ENCODE measurements at regions not wholly inside any gene's neighbourhood (a gene's known extent, or its start where the extent isn't known, plus 50 kb on each side); places are given as distances from the start of the nearest gene placed in this dataset.

DNA sequence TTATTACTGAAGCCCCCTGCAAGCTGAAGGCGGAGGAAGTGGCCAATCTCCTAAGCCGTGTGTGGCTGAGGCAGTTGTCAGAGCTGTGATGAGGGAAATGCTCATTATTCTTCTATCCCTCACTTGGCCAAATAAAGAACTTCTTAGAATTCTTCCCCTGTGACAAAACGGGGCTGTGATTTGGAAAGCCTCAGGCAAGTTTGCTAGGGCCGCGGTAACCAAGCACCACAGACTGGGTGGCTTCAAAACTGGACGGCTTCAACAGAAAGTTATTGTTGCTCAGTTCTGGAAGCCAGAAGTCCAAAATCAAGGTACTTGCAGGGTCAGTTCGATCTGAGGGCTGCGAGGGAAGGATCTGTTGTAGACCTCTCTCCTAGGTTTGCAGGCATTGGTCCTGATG, 72.3 kb upstream of the STEAP1B start:
- peak; percentile 83 for DNase-seq
- Mint-ChIP-seq H3K36me3 (ENCODE audit: low read depth) (peaks cover 18% of the 10 kb centered on the region; the same call in 1 of the 2 replicates), H3K27me3 (ENCODE audit: insufficient read depth) (no peaks in the 10 kb centered on the region; the same call in 1 of the 2 replicates), H3K9me3 (no peaks in the 10 kb centered on the region), H3K27ac (peak overlapping the region; percentile 99), H3K4me3 (peak overlapping the region; percentile 41), H3K4me1 (ENCODE audit: low read depth) (peaks cover 88% of the 10 kb centered on the region)
- TF ChIP-seq, protein P1, sequence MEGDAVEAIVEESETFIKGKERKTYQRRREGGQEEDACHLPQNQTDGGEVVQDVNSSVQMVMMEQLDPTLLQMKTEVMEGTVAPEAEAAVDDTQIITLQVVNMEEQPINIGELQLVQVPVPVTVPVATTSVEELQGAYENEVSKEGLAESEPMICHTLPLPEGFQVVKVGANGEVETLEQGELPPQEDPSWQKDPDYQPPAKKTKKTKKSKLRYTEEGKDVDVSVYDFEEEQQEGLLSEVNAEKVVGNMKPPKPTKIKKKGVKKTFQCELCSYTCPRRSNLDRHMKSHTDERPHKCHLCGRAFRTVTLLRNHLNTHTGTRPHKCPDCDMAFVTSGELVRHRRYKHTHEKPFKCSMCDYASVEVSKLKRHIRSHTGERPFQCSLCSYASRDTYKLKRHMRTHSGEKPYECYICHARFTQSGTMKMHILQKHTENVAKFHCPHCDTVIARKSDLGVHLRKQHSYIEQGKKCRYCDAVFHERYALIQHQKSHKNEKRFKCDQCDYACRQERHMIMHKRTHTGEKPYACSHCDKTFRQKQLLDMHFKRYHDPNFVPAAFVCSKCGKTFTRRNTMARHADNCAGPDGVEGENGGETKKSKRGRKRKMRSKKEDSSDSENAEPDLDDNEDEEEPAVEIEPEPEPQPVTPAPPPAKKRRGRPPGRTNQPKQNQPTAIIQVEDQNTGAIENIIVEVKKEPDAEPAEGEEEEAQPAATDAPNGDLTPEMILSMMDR (IDR thresholded peaks at IDR 0.05) = peak; percentile 4; the same call in 1 of the 2 replicates

- peaks cover 88% of the 10 kb centered on the region for H3K4me1 Mint-ChIP-seq (ENCODE audit: low read depth)
- DNase-seq = no peak
- H3K36me3 Mint-ChIP-seq (ENCODE audit: low read depth) = peaks cover 18% of the 10 kb centered on the region; the same call in 1 of the 2 replicates
- peak overlapping the region; percentile 41 for H3K4me3 Mint-ChIP-seq
- no peaks in the 10 kb centered on the region for H3K9me3 Mint-ChIP-seq
- H3K27me3 Mint-ChIP-seq (ENCODE audit: insufficient read depth) = no peaks in the 10 kb centered on the region; the same call in 1 of the 2 replicates
- TF ChIP-seq, protein P1 (IDR thresholded peaks at IDR 0.05) = no peak
- peak overlapping the region; percentile 99 for H3K27ac Mint-ChIP-seq
Measured at GRCh38 chr7:22571766-22572165, 71.8 kb upstream of the STEAP1B start.

DNA sequence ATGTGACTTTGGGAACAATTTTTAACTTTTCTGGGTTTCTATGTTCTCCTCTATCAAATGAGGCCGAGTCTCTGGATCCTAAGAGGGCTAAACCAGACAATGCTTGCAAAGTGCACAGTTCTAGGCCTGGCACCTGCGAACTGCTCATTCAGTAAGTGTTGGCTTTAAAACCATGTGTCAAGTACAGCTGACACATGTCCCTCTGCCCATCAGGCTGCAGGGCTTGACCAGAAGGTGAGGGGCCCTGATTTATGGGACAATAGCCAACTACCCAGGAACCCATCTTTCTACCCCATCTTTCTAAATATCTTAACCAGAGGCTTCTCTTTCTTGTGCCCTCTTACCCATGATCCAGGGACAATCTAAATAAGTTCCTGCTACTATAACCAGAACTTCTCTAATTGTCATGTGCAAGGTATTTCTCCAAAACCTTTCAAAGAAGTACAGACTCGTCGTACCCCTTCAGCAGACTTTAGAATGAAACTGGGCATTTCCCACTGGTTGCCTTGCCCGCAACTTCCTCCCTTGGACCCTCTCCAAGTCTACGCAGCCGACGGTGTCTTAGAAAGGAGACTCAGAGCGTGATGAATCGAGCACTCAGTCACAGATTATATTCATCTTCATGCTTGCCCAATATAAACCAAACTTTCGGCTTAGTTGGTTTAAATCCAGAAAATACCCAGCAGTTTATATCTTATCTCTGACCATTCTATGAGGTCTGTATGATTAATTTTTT, 69.8 kb upstream of the STEAP1B start:
- TF ChIP-seq, protein P1 (IDR thresholded peaks at IDR 0.05) = no peak
- DNase-seq = peak; percentile 29

GRCh38 chr7:22566592-22566991, 66.6 kb upstream of the STEAP1B start:
- peaks cover 100% of the 10 kb centered on the region for H3K4me1 Mint-ChIP-seq (ENCODE audit: low read depth)
- peak overlapping the region; percentile 15; the same call in 1 of the 2 replicates for H3K4me3 Mint-ChIP-seq
- no peak for DNase-seq
- peaks cover under 1% of the 10 kb centered on the region for H3K27me3 Mint-ChIP-seq (ENCODE audit: insufficient read depth)
- TF ChIP-seq, protein P1 (IDR thresholded peaks at IDR 0.05) = no peak
- peak overlapping the region; percentile 95 for H3K27ac Mint-ChIP-seq
- H3K36me3 Mint-ChIP-seq (ENCODE audit: low read depth) = peaks cover 18% of the 10 kb centered on the region; the same call in 1 of the 2 replicates
- H3K9me3 Mint-ChIP-seq = no peaks in the 10 kb centered on the region

More for the DNA sequence above, 69.8 kb upstream of the STEAP1B start:
- no peaks in the 10 kb centered on the region for H3K9me3 Mint-ChIP-seq
- H3K4me1 Mint-ChIP-seq (ENCODE audit: low read depth) = peaks cover 90% of the 10 kb centered on the region
- no peak overlapping the region for H3K4me3 Mint-ChIP-seq
- H3K27me3 Mint-ChIP-seq (ENCODE audit: insufficient read depth) = no peaks in the 10 kb centered on the region; the same call in none of the 2 replicates
- peak overlapping the region; percentile 77 for H3K27ac Mint-ChIP-seq
- H3K36me3 Mint-ChIP-seq (ENCODE audit: low read depth) = peaks cover 18% of the 10 kb centered on the region; the same call in 1 of the 2 replicates

GRCh38 chr7:22566176-22566575, 66.2 kb upstream of the STEAP1B start:
- Mint-ChIP-seq H3K4me3 (peak overlapping the region; percentile 76; the same call in 1 of the 2 replicates), H3K27me3 (ENCODE audit: insufficient read depth) (peaks cover 2% of the 10 kb centered on the region; the same call in 1 of the 2 replicates), H3K4me1 (ENCODE audit: low read depth) (peaks cover 99% of the 10 kb centered on the region), H3K36me3 (ENCODE audit: low read depth) (peaks cover 17% of the 10 kb centered on the region; the same call in 1 of the 2 replicates), H3K9me3 (no peaks in the 10 kb centered on the region), H3K27ac (peak overlapping the region; percentile 95)
- TF ChIP-seq, protein P1 (IDR thresholded peaks at IDR 0.05) = no peak
- DNase-seq = no peak

Measured in HFFc6 (cell line).